Immature natural killer cell (primary cell): ENCODE measurements at regions not wholly inside any gene's neighbourhood (a gene's known extent, or its start where the extent isn't known, plus 50 kb on each side); places are given as distances from the start of the nearest gene placed in this dataset.

Source experiments
- DNase-seq, 3 donors: peaks; one replicate each; pipeline ENCODE4 v3.0.0; 2022; ENCODE audit warnings: mixed read lengths in 1 of 3
- H3K27ac Mint-ChIP-seq, 6 donors: one replicate each; pipeline ENCODE4 v1.8.0; 2020; ENCODE audit warnings: mixed read lengths in 6 of 6, mild to moderate bottlenecking in 5 of 6, inconsistent platforms in 4 of 6, moderate library complexity in 3 of 6
- H3K27me3 Mint-ChIP-seq, 3 donors: one replicate each; pipeline ENCODE4 v1.8.0; 2020 to 2021; ENCODE audit warnings: low read depth in 3 of 3, mild to moderate bottlenecking in 3 of 3, mixed read lengths in 3 of 3, moderate library complexity in 3 of 3, inconsistent platforms in 1 of 3
- H3K36me3 Mint-ChIP-seq, 3 donors: one replicate each; pipeline ENCODE4 v1.8.0; 2020; ENCODE audit warnings: mixed read lengths in 3 of 3, inconsistent platforms in 2 of 3, mild to moderate bottlenecking in 2 of 3
- H3K4me1 Mint-ChIP-seq, 2 donors: one replicate each; pipeline ENCODE4 v1.8.0; 2020; ENCODE audit warnings: inconsistent platforms in 2 of 2, mild to moderate bottlenecking in 2 of 2, mixed read lengths in 2 of 2, moderate library complexity in 1 of 2
- H3K4me3 Mint-ChIP-seq, 5 donors: one replicate each; pipeline ENCODE4 v1.8.0; 2020; ENCODE audit warnings: mild to moderate bottlenecking in 5 of 5, mixed read lengths in 5 of 5, inconsistent platforms in 3 of 5, moderate library complexity in 3 of 5
- H3K9me3 Mint-ChIP-seq, 6 donors: one replicate each; pipeline ENCODE4 v1.8.0; 2020; ENCODE audit warnings: mild to moderate bottlenecking in 6 of 6, mixed read lengths in 6 of 6, inconsistent platforms in 4 of 6, moderate library complexity in 3 of 6

GRCh38 chr7:25405736-25406135, 177.4 kb upstream of the NPVF start:
- no peak overlapping the region for H3K4me3 Mint-ChIP-seq
- peaks cover 0 to 1% (median 0%) of the 10 kb centered on the region in 6 donors for H3K9me3 Mint-ChIP-seq
- H3K27me3 Mint-ChIP-seq: peaks cover 2 to 8% (median 4%) of the 10 kb centered on the region in 3 donors
- DNase-seq: no peak
- H3K27ac Mint-ChIP-seq: no peak overlapping the region
- H3K4me1 Mint-ChIP-seq: no peaks in the 10 kb centered on the region
- H3K36me3 Mint-ChIP-seq: no peaks in the 10 kb centered on the region

- peaks cover 0 to 1% (median 0%) of the 10 kb centered on the region in 6 donors for H3K9me3 Mint-ChIP-seq
- peaks cover 0 to 6% (median 4%) of the 10 kb centered on the region in 3 donors for H3K27me3 Mint-ChIP-seq
- DNase-seq: no peak
Observed at GRCh38 chr7:25407053-25407452, 178.8 kb upstream of the NPVF start.

GRCh38 chr7:25408012-25408687, 179.9 kb upstream of the NPVF start:
- Mint-ChIP-seq H3K27me3 (peaks cover 0 to 6% (median 4%) of the 10 kb centered on the region in 3 donors), H3K9me3 (peaks cover 0 to 1% (median 0%) of the 10 kb centered on the region in 6 donors), H3K36me3 (no peaks in the 10 kb centered on the region), H3K4me3 (no peak overlapping the region), H3K4me1 (no peaks in the 10 kb centered on the region), H3K27ac (no peak overlapping the region)
- DNase-seq: no peak

More at GRCh38 chr7:25407053-25407452, 178.8 kb upstream of the NPVF start:
- Mint-ChIP-seq H3K4me1 (no peaks in the 10 kb centered on the region), H3K36me3 (no peaks in the 10 kb centered on the region), H3K4me3 (no peak overlapping the region), H3K27ac (no peak overlapping the region)

GRCh38 chr7:25408876-25409275, 180.6 kb upstream of the NPVF start:
- Mint-ChIP-seq H3K27ac (no peak overlapping the region), H3K4me3 (no peak overlapping the region), H3K9me3 (peaks cover 0 to 1% (median 0%) of the 10 kb centered on the region in 6 donors), H3K36me3 (no peaks in the 10 kb centered on the region), H3K27me3 (peaks cover 0 to 6% (median 4%) of the 10 kb centered on the region in 3 donors), H3K4me1 (no peaks in the 10 kb centered on the region)
- no peak for DNase-seq

GRCh38 chr7:25409897-25410636, 181.8 kb upstream of the NPVF start:
- H3K27ac Mint-ChIP-seq: no peak overlapping the region
- no peaks in the 10 kb centered on the region for H3K9me3 Mint-ChIP-seq
- no peaks in the 10 kb centered on the region for H3K4me1 Mint-ChIP-seq
- DNase-seq: no peak
- no peak overlapping the region for H3K4me3 Mint-ChIP-seq
- no peaks in the 10 kb centered on the region for H3K36me3 Mint-ChIP-seq
- H3K27me3 Mint-ChIP-seq: peaks cover 0 to 6% (median 4%) of the 10 kb centered on the region in 3 donors

GRCh38 chr7:25420771-25421170, 192.5 kb upstream of the NPVF start:
- Mint-ChIP-seq H3K4me3 (no peak overlapping the region), H3K27me3 (peaks cover 3 to 10% (median 4%) of the 10 kb centered on the region in 3 donors), H3K27ac (no peak overlapping the region), H3K36me3 (no peaks in the 10 kb centered on the region), H3K4me1 (no peaks in the 10 kb centered on the region), H3K9me3 (no peaks in the 10 kb centered on the region)
- DNase-seq: no peak

GRCh38 chr7:25424113-25424512, 195.8 kb upstream of the NPVF start:
- Mint-ChIP-seq H3K27ac (no peak overlapping the region), H3K4me3 (no peak overlapping the region), H3K27me3 (peaks cover 2 to 10% (median 5%) of the 10 kb centered on the region in 3 donors), H3K4me1 (no peaks in the 10 kb centered on the region), H3K9me3 (no peaks in the 10 kb centered on the region), H3K36me3 (no peaks in the 10 kb centered on the region)
- no peak for DNase-seq

- no peak for DNase-seq
- H3K36me3 Mint-ChIP-seq: no peaks in the 10 kb centered on the region
- no peak overlapping the region for H3K4me3 Mint-ChIP-seq
- H3K27me3 Mint-ChIP-seq: peaks cover 0 to 8% (median 3%) of the 10 kb centered on the region in 3 donors
- no peaks in the 10 kb centered on the region for H3K4me1 Mint-ChIP-seq
- H3K9me3 Mint-ChIP-seq: no peaks in the 10 kb centered on the region
- no peak overlapping the region for H3K27ac Mint-ChIP-seq
Observed at GRCh38 chr7:25424855-25425254, 196.6 kb upstream of the NPVF start.

- DNase-seq: no peak
- peaks cover 0 to 10% (median 5%) of the 10 kb centered on the region in 3 donors for H3K27me3 Mint-ChIP-seq
- H3K36me3 Mint-ChIP-seq: no peaks in the 10 kb centered on the region
- no peaks in the 10 kb centered on the region for H3K4me1 Mint-ChIP-seq
- no peak overlapping the region for H3K4me3 Mint-ChIP-seq
- H3K27ac Mint-ChIP-seq: no peak overlapping the region
- no peaks in the 10 kb centered on the region for H3K9me3 Mint-ChIP-seq
Observed at GRCh38 chr7:25427721-25428120, 199.4 kb upstream of the NPVF start.

GRCh38 chr7:25429731-25430130, 201.4 kb upstream of the NPVF start:
- no peak overlapping the region for H3K27ac Mint-ChIP-seq
- H3K4me3 Mint-ChIP-seq: no peak overlapping the region
- H3K4me1 Mint-ChIP-seq: no peaks in the 10 kb centered on the region
- peaks cover 0 to 10% (median 5%) of the 10 kb centered on the region in 3 donors for H3K27me3 Mint-ChIP-seq
- no peaks in the 10 kb centered on the region for H3K9me3 Mint-ChIP-seq
- no peak for DNase-seq
- no peaks in the 10 kb centered on the region for H3K36me3 Mint-ChIP-seq

GRCh38 chr7:25430200-25430931, 202.1 kb upstream of the NPVF start:
- H3K4me1 Mint-ChIP-seq: no peaks in the 10 kb centered on the region
- no peak overlapping the region for H3K27ac Mint-ChIP-seq
- no peaks in the 10 kb centered on the region for H3K36me3 Mint-ChIP-seq
- H3K4me3 Mint-ChIP-seq: no peak overlapping the region
- no peak for DNase-seq
- peaks cover 0 to 5% (median 5%) of the 10 kb centered on the region in 3 donors for H3K27me3 Mint-ChIP-seq
- H3K9me3 Mint-ChIP-seq: no peaks in the 10 kb centered on the region

GRCh38 chr7:25431956-25432450, 203.7 kb upstream of the NPVF start:
- no peak overlapping the region for H3K27ac Mint-ChIP-seq
- no peak for DNase-seq
- H3K9me3 Mint-ChIP-seq: no peaks in the 10 kb centered on the region
- peaks cover 0 to 5% (median 3%) of the 10 kb centered on the region in 3 donors for H3K27me3 Mint-ChIP-seq
- H3K4me1 Mint-ChIP-seq: no peaks in the 10 kb centered on the region
- H3K4me3 Mint-ChIP-seq: no peak overlapping the region
- no peaks in the 10 kb centered on the region for H3K36me3 Mint-ChIP-seq

GRCh38 chr7:25432807-25433206, 204.5 kb upstream of the NPVF start:
- no peak overlapping the region for H3K27ac Mint-ChIP-seq
- H3K4me1 Mint-ChIP-seq: no peaks in the 10 kb centered on the region
- peaks cover 0 to 5% (median 3%) of the 10 kb centered on the region in 3 donors for H3K27me3 Mint-ChIP-seq
- no peak for DNase-seq
- no peak overlapping the region for H3K4me3 Mint-ChIP-seq
- no peaks in the 10 kb centered on the region for H3K36me3 Mint-ChIP-seq
- H3K9me3 Mint-ChIP-seq: no peaks in the 10 kb centered on the region

- Mint-ChIP-seq H3K27ac (no peak overlapping the region), H3K27me3 (peaks cover 0 to 4% (median 3%) of the 10 kb centered on the region in 3 donors), H3K9me3 (peaks cover 6 to 15% (median 10%) of the 10 kb centered on the region in 6 donors), H3K36me3 (no peaks in the 10 kb centered on the region), H3K4me3 (no peak overlapping the region), H3K4me1 (no peaks in the 10 kb centered on the region)
- DNase-seq: no peak
Observed at GRCh38 chr7:25436413-25436812, 208.1 kb upstream of the NPVF start.
